Neural progenitor cell (in vitro differentiated cells): ENCODE measurements at regions not wholly inside any gene's neighbourhood (a gene's known extent, or its start where the extent isn't known, plus 50 kb on each side); places are given as distances from the start of the nearest gene placed in this dataset.
"Not testable (repeated sequence)": the region's sequence is repeated elsewhere in the genome, so short reads cannot be mapped to it uniquely, and the experiment has no call there.

ENCODE experiments used
- DNase-seq: peaks from one replicate; pipeline ENCODE4 v3.0.0-alpha.2; 2016; ENCODE audit warnings: low spot score
- H2AFZ ChIP-seq: fragments of 200-600 bp; sonication (generic); replicated peaks from 2 replicates; pipeline ENCODE4 v1.6.1; 2016; ENCODE audit warnings: antibody characterized with exemption
- H3F3A ChIP-seq: fragments of 200-600 bp; sonication (generic); 2 replicates; pipeline ENCODE4 v1.6.1; 2016; ENCODE audit warnings: antibody characterized with exemption, low read depth
- H3K27ac ChIP-seq: fragments of 200-600 bp; sonication (generic); 2 replicates; pipeline ENCODE4 v1.5.1; 2016; ENCODE audit warnings: mild to moderate bottlenecking
- H3K27me3 ChIP-seq: fragments of 200-600 bp; sonication (generic); 2 replicates; pipeline ENCODE4 v1.6.1; 2016; ENCODE audit warnings: mild to moderate bottlenecking, moderate library complexity
- H3K36me3 ChIP-seq: fragments of 200-600 bp; sonication (generic); 2 replicates; pipeline ENCODE4 v1.5.1; 2016
- H3K4me1 ChIP-seq: fragments of 200-600 bp; sonication (generic); 2 replicates; pipeline ENCODE4 v1.6.1; 2016; ENCODE audit warnings: mixed run types
- H3K4me2 ChIP-seq: fragments of 200-600 bp; sonication (generic); 2 replicates; pipeline ENCODE4 v1.6.1; 2016
- H3K4me3 ChIP-seq: fragments of 200-600 bp; sonication (generic); 2 replicates; pipeline ENCODE4 v1.5.1; 2016
- H3K79me2 ChIP-seq: fragments of 200-600 bp; sonication (generic); 2 replicates; pipeline ENCODE4 v1.6.1; 2016; ENCODE audit warnings: low read depth
- H3K9ac ChIP-seq: fragments of 200-600 bp; sonication (generic); 2 replicates; pipeline ENCODE4 v1.6.1; 2016
- H3K9me3 ChIP-seq: fragments of 200-600 bp; sonication (generic); 2 replicates; pipeline ENCODE4 v1.5.1; 2016; ENCODE audit warnings: low read depth
- H4K20me1 ChIP-seq: fragments of 200-600 bp; sonication (generic); 2 replicates; pipeline ENCODE4 v1.6.1; 2016; ENCODE audit warnings: low read depth
- H3K27ac Mint-ChIP-seq: 3 replicates; pipeline ENCODE4 v1.8.0; 2021; ENCODE audit warnings: mixed read lengths
- H3K27me3 Mint-ChIP-seq: 2 replicates; pipeline ENCODE4 v1.8.0; 2022; ENCODE audit warnings: low read depth, mild to moderate bottlenecking, inconsistent platforms, moderate library complexity, mixed read lengths; ENCODE audit not compliant: insufficient read depth
- H3K36me3 Mint-ChIP-seq: 3 replicates; pipeline ENCODE4 v1.8.0; 2021; ENCODE audit warnings: mixed read lengths
- H3K4me1 Mint-ChIP-seq: 3 replicates; pipeline ENCODE4 v1.8.0; 2021; ENCODE audit warnings: mixed read lengths
- H3K4me3 Mint-ChIP-seq: 3 replicates; pipeline ENCODE4 v1.8.0; 2021; ENCODE audit warnings: mild to moderate bottlenecking, moderate library complexity, mixed read lengths
- H3K9me3 Mint-ChIP-seq: 3 replicates; pipeline ENCODE4 v1.8.0; 2020; ENCODE audit warnings: mixed read lengths
- CTCF ChIP-seq: fragments of 200-600 bp; sonication (generic); IDR thresholded peaks from 2 replicates; pipeline ENCODE4 v1.5.1; 2017; ENCODE audit warnings: antibody characterized with exemption, mild to moderate bottlenecking
- EZH2 ChIP-seq: fragments of 200-600 bp; sonication (generic); IDR thresholded peaks from 2 replicates; pipeline ENCODE4 v1.6.1; 2017; ENCODE audit warnings: antibody characterized with exemption, mild to moderate bottlenecking, moderate library complexity
- EZH2phosphoT487 ChIP-seq: fragments of 200-600 bp; sonication (generic); IDR thresholded peaks from 2 replicates; pipeline ENCODE4 v1.6.1; 2017; ENCODE audit warnings: antibody characterized with exemption

DNA sequence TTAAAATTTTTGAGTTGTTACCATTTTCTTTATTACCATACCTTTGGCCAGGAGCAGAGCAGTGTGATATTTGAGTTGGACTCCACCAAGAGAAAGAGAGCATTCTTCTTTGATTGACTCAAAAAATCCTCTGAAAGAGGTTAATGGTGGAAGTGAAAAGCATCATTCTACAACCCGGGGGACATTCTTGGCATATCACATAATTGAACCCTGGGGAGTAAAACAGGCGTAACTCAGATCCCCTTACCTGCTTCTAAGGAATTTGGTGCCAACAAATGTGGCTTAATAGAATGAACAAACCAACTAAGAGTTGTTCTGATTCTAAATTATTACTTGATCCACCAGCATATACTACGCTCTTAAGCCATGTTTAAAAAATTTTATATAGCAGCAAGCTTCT is 351.1 kb upstream of the DEPDC1 start:
- Mint-ChIP-seq H3K9me3 (no peaks in the 10 kb centered on the region), H3K4me3 (no peak overlapping the region), H3K36me3 (no peaks in the 10 kb centered on the region)

DNA sequence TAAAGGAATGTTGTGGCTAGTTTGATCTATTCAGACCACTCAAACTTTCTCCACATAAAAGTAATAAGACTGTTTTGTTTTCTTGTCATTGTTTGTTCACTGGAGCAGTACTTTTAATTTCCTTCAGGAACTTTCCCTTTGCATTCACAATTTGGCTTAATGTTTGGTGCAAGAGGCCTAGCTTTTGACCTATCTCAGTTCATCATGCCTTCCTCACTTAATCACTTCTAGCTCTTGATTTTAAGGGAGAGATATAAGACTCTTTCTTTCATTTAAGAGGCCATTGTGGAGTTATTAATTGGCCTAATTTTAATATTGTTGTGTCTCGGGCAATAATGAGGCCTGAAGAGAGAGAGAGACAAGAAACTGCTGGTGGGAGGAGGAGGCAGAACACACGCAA is 371.7 kb upstream of the DEPDC1 start:
- H3K4me1 ChIP-seq: no peaks in the 10 kb centered on the region
- no peaks in the 10 kb centered on the region for H4K20me1 ChIP-seq
- peaks cover 34% of the 10 kb centered on the region for H3K9me3 Mint-ChIP-seq
- no peak overlapping the region for H3K4me3 ChIP-seq
- H3K9ac ChIP-seq: no peak overlapping the region
- H3K36me3 ChIP-seq: peaks cover 3% of the 10 kb centered on the region
- H3K4me1 Mint-ChIP-seq: no peaks in the 10 kb centered on the region
- H3K36me3 Mint-ChIP-seq: no peaks in the 10 kb centered on the region
- H3K9me3 ChIP-seq: no peaks in the 10 kb centered on the region
- H3K27me3 Mint-ChIP-seq: no peaks in the 10 kb centered on the region
- no peak overlapping the region for H3K27ac ChIP-seq
- no peaks in the 10 kb centered on the region for H3K27me3 ChIP-seq
- no peaks in the 10 kb centered on the region for H3F3A ChIP-seq
- no peaks in the 10 kb centered on the region for H3K79me2 ChIP-seq
- H3K4me2 ChIP-seq: no peak overlapping the region
- no peak overlapping the region for H3K4me3 Mint-ChIP-seq
- peak overlapping the region; percentile 53 for H3K27ac Mint-ChIP-seq
- H2AFZ ChIP-seq: no peak overlapping the region
- TF ChIP-seq EZH2phosphoT487 (no peak), EZH2 (no peak), CTCF (no peak)
- DNase-seq: no peak

More for the DNA sequence above, 351.1 kb upstream of the DEPDC1 start:
- no peak overlapping the region for H3K27ac ChIP-seq
- H3F3A ChIP-seq: no peaks in the 10 kb centered on the region
- no peak overlapping the region for H3K4me2 ChIP-seq
- Mint-ChIP-seq H3K4me1 (no peaks in the 10 kb centered on the region), H3K27me3 (no peaks in the 10 kb centered on the region), H3K27ac (no peak overlapping the region)
- H4K20me1 ChIP-seq: no peaks in the 10 kb centered on the region
- no peak overlapping the region for H2AFZ ChIP-seq
- TF ChIP-seq EZH2: no peak
- TF ChIP-seq CTCF: no peak
- TF ChIP-seq EZH2phosphoT487: no peak
- H3K36me3 ChIP-seq: no peaks in the 10 kb centered on the region
- no peak for DNase-seq
- no peaks in the 10 kb centered on the region for H3K4me1 ChIP-seq
- H3K9ac ChIP-seq: no peak overlapping the region
- no peaks in the 10 kb centered on the region for H3K9me3 ChIP-seq
- no peaks in the 10 kb centered on the region for H3K79me2 ChIP-seq
- H3K4me3 ChIP-seq: no peak overlapping the region
- H3K27me3 ChIP-seq: no peaks in the 10 kb centered on the region

DNA sequence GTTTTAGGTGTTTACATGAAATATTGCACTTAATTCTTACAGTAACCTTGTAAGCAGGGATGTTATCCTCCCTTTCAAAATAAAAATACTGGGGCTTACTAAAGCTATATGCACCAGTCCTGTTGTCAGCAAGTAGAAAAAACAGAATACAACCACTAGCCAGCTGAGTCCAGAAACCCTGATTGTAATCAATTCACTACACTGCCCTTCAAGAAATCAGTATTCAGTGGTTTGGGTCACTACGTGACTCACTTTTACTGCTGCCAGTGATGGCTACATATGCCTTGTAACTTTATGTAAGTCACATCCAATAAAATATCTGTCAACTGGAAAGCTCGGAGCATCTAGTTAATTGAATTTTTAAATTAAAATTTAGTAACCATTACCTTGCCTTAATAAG is 376.3 kb upstream of the DEPDC1 start:
- H3K79me2 ChIP-seq: no peaks in the 10 kb centered on the region
- Mint-ChIP-seq H3K27me3 (no peaks in the 10 kb centered on the region), H3K9me3 (peaks cover 30% of the 10 kb centered on the region), H3K4me3 (no peak overlapping the region), H3K36me3 (no peaks in the 10 kb centered on the region), H3K4me1 (no peaks in the 10 kb centered on the region), H3K27ac (no peak overlapping the region)
- no peak overlapping the region for H3K27ac ChIP-seq
- TF ChIP-seq EZH2 (no peak), EZH2phosphoT487 (no peak), CTCF (no peak)
- H2AFZ ChIP-seq: no peak overlapping the region
- H3K4me2 ChIP-seq: no peak overlapping the region
- H3K9me3 ChIP-seq: no peaks in the 10 kb centered on the region
- H3F3A ChIP-seq: no peaks in the 10 kb centered on the region
- H3K36me3 ChIP-seq: peaks cover under 1% of the 10 kb centered on the region
- no peak overlapping the region for H3K9ac ChIP-seq
- H3K4me1 ChIP-seq: no peaks in the 10 kb centered on the region
- H3K27me3 ChIP-seq: no peaks in the 10 kb centered on the region
- H4K20me1 ChIP-seq: no peaks in the 10 kb centered on the region
- DNase-seq: no peak
- no peak overlapping the region for H3K4me3 ChIP-seq

- not testable (repeated sequence) for H3K27me3 Mint-ChIP-seq, H3K4me1 Mint-ChIP-seq, H3F3A ChIP-seq, H3K4me3 Mint-ChIP-seq, H3K9me3 ChIP-seq, H3K79me2 ChIP-seq, H3K4me1 ChIP-seq, H3K27ac ChIP-seq, H3K36me3 Mint-ChIP-seq, H3K27ac Mint-ChIP-seq, H3K27me3 ChIP-seq, H3K9ac ChIP-seq, H3K36me3 ChIP-seq, H4K20me1 ChIP-seq, H3K9me3 Mint-ChIP-seq
- Histone ChIP-seq H3K4me2 (peak overlapping the region; percentile 42), H2AFZ (peak overlapping the region; percentile 17), H3K4me3 (peak overlapping the region; percentile 3)
- DNase-seq: peak; percentile 14
These were observed 384.7 kb upstream of the DEPDC1 start for GRCh38 chr1:68881330-68882194.
